CD4-positive, alpha-beta T cell treated with Interleukin-6 for 4 hours (primary cell): ENCODE measurements at regions not wholly inside any gene's neighbourhood (a gene's known extent, or its start where the extent isn't known, plus 50 kb on each side); places are given as distances from the start of the nearest gene placed in this dataset.

Experiments used
- DNase-seq: peaks from one replicate; pipeline ENCODE4 v3.0.0-alpha.2; 2020; ENCODE audit warnings: mixed read lengths

- DNase-seq, result no peak
Observed at GRCh38 chr1:87512431-87512830, 183.8 kb downstream of the LMO4 start.

GRCh38 chr1:87513255-87513654 lies 184.6 kb downstream of the LMO4 start:
- DNase-seq, result no peak

GRCh38 chr1:87513966-87514660 lies 185.4 kb downstream of the LMO4 start:
- no peak for DNase-seq

- DNase-seq, result no peak
Observed at GRCh38 chr1:87515781-87516180, 187.1 kb downstream of the LMO4 start.

GRCh38 chr1:87518794-87519193 lies 190.1 kb downstream of the LMO4 start:
- DNase-seq, result no peak

- DNase-seq, result no peak
Observed at GRCh38 chr1:87521452-87521851, 192.8 kb downstream of the LMO4 start.

- no peak for DNase-seq
Observed at GRCh38 chr1:87523466-87523865, 194.8 kb downstream of the LMO4 start.

GRCh38 chr1:87524021-87524754 lies 195.5 kb downstream of the LMO4 start:
- no peak for DNase-seq

- DNase-seq, result no peak
Observed at GRCh38 chr1:87528754-87529517, 200.3 kb downstream of the LMO4 start.

GRCh38 chr1:87530042-87530807 lies 201.5 kb downstream of the LMO4 start:
- no peak for DNase-seq

GRCh38 chr1:87535551-87535950 lies 206.9 kb downstream of the LMO4 start:
- no peak for DNase-seq

- DNase-seq, result no peak
Observed at GRCh38 chr1:87539147-87539546, 210.5 kb downstream of the LMO4 start.

- DNase-seq, result no peak
Observed at GRCh38 chr1:87542697-87543096, 214.0 kb downstream of the LMO4 start.

GRCh38 chr1:87549738-87550137 lies 221.1 kb downstream of the LMO4 start:
- DNase-seq, result no peak

GRCh38 chr1:87553511-87553910 lies 224.8 kb downstream of the LMO4 start:
- DNase-seq, result no peak

GRCh38 chr1:87555366-87555765 lies 226.7 kb downstream of the LMO4 start:
- no peak for DNase-seq

- DNase-seq, result no peak
Observed at GRCh38 chr1:87556326-87556725, 227.6 kb downstream of the LMO4 start.

GRCh38 chr1:87558921-87559320 lies 230.2 kb downstream of the LMO4 start:
- DNase-seq, result no peak

GRCh38 chr1:87560137-87560536 lies 231.5 kb downstream of the LMO4 start:
- DNase-seq, result no peak

GRCh38 chr1:87560601-87561360 lies 232.1 kb downstream of the LMO4 start:
- no peak for DNase-seq

GRCh38 chr1:87563211-87563610 lies 234.5 kb downstream of the LMO4 start:
- no peak for DNase-seq

- DNase-seq, result no peak
Observed at GRCh38 chr1:87565861-87566260, 237.2 kb downstream of the LMO4 start.
